HG03442 (cell line): ENCODE measurements at regions not wholly inside any gene's neighbourhood (a gene's known extent, or its start where the extent isn't known, plus 50 kb on each side); places are given as distances from the start of the nearest gene placed in this dataset.
"Not testable (repeated sequence)": the region's sequence is repeated elsewhere in the genome, so short reads cannot be mapped to it uniquely, and the experiment has no call there.

Experiments
- ATAC-seq: cut with Tn5 transposase; IDR thresholded peaks from one replicate; pipeline ENCODE4 v1.9.1; 2021; ENCODE audit warnings: mild to moderate bottlenecking, moderate library complexity; ENCODE audit not compliant: unreplicated experiment

DNA sequence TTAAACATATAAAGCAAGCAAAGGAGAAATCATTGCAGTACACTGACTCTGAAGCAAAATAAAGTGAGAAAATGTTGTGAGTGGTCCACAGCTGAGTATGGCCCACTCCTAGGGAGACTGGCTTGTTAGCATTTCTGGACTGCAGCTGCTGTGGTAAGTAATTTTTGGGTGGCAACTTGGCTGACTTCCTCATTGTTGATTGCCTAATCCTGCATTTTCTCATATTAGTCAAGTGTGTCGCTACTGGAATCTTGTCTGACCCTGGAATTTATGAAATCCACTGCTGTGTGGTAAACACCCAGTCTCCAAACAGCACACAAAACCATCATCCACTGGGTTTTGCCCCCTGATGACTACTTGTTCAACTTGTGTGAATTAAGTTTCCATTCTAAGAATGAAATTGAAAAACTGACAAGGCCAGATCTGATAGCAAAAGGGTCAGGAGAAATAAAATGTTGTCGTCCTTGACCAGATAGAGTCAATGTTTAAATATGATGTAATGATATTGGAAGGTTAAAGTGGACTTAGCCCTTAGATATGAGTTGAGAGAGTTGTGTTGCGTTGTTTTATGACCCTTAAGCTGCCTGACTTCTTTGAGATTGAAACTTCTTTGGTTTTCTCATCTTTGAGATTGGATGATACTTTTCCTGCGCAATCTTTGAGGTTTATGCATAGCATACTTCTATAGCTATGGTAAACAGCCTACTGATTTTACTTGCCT is 106.6 kb upstream of the SEC22B start:
- not testable (repeated sequence) for ATAC-seq

DNA sequence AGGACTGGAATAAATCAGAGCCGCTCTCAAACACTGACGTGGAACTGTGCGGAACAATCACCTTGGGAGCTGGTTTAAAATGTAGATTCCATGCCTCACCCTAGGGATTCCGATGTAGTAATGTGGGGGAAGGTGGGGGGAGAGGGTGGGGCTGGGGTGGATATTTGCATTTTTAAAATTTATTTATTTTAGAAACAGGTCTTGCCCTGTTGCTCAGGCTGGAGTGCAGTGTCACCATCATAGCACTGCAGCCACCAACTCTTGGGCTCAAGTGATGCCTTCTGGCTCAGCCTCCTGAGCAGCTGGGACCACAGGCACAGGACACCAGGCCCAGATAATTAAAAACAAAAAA is 101.9 kb upstream of the SEC22B start:
- ATAC-seq: not testable (repeated sequence)

DNA sequence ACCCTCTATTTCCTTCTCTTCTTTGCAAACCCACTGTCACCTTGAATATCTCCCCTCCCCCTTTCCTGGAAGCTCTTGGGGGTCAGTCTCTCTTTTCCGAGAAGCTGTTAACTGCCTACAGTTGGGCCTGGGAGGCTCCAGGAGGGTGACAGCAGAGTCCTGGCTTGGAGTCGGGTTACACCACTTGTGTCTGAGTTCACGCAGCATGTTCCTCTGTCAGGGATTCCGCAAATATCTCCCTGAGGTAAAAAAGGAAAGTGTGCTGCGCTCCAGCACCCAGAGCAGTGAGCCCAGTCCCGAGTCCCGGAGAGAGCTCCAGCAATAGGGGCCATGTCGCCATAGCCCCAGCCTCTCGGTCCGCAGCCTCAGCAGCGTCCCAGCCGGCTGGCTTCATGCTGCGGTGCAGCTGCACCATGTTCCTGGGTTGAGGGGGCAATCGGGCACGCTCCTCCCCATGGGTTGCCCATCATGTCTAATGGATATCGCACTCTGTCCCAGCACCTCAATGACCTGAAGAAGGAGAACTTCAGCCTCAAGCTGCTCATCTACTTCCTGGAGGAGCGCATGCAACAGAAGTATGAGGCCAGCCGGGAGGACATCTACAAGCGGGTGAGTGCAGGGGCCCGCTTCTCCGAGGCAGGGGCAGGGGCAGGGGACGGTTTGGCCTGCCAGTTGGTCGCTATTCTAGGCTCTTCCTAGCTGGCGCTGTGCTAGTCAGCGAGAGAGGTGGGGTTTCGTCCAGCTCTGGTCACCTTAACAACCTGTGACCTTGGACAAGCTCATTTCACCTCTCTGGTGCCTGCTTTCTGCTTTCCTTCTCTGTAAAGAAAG is 101.3 kb upstream of the SEC22B start:
- not testable (repeated sequence) for ATAC-seq

DNA sequence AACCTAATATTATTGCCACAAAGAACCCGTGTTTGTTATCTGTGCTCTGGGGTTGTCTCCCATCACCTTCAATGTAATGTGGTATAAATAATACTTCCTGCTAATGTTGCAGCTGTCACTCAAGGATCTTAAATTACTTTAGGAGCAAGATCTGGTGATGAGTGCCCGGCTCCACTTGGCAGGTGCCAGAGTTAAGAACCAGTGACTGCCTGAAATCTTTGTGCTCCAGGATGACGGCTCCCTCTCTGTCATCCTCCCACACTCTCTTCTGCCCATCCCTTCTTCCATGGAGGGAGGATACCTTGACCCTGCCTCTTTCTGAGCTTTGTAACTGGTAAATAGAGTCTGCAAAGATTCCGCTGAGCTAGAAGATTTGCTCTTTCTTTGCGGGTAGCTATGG is 100.4 kb upstream of the SEC22B start:
- ATAC-seq: not testable (repeated sequence)

DNA sequence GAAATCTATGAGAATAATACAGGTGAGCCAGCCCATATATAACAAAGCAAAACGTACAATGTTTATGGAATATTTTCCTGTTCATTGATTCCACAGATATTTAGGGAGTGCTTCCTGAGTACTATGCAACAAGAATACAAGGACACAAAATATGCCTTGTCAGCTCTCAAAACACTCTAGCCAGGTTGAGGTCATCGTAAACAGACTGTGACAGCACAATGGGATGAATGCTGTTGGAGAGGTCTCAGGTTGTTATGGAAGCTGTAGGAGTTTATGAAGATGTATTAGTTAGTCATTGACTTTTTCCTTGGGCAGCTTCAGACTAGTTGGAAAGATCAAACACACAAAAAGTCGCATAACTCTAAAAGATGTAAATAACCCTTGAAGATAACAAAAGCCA is 98.1 kb upstream of the SEC22B start:
- ATAC-seq: not testable (repeated sequence)

DNA sequence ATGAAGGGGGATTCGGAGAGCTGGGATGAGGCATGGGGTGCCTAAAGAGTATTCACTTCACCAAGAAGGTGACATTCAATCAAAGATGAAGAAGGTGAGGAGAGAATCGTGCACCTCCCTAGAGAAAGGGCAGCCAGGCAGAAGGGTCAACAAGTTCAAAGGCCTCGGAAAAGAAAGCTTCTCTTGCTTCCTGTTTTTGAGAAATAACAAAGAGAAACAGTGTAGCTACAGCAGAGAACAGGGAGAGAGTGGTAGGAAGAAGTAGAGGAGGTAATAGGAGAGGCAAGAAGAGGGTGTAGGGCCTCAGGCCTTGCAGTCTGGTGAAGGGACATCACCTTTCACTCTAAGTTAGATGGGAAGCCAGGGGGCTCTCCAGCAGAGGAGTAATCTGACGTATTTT is 97.0 kb upstream of the SEC22B start:
- ATAC-seq: not testable (repeated sequence)

DNA sequence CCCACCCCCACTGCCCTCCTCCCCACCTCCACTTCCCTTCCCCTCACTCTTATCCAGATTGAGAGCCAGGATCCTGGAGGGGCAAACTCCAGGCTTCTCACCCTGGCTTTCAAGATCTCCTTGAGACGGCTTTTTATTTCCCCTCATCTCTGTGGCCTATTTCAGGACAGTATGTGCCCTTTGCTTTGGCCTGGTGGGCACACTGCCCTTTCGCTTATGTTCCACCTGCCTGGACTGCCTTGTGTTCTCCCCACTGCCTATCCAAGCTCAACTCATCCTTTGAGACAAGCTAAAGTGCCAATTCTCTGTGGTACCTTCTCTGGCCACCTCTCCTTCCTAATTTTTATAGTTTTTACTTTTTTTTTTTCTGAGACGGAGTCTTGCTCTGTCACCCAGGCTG is 95.9 kb upstream of the SEC22B start:
- ATAC-seq: not testable (repeated sequence)

DNA sequence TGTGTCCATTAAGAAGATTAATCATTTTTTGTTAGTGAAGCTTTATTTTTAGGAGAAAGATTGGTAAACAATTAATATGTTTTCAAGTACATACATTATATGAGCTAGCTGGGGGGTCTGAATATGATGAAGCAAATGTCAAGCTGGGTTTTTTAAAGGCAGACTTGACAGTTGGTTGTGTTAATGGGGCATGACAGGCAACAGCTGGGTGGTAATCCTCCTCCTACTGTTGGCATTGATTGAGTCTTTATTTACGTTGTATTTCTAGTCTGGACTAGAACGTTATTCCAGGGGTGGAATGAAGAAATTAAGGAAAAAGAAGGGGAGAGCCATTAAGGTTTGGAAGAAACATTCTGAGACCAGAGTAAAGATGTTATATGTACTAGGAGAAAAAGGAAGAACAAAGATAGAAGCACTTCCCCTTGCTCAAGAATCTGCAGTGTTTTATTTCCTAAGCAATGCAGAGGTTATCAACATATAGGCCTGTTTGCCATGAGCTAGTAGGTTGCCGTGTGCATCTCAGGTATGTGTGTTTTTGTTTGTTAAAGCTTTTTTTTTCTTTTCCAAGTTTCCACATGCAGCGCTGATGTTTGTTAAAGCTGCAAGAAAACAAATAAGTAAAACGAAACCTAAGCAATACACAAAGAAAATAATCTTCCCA is 95.4 kb upstream of the SEC22B start:
- ATAC-seq: not testable (repeated sequence)

DNA sequence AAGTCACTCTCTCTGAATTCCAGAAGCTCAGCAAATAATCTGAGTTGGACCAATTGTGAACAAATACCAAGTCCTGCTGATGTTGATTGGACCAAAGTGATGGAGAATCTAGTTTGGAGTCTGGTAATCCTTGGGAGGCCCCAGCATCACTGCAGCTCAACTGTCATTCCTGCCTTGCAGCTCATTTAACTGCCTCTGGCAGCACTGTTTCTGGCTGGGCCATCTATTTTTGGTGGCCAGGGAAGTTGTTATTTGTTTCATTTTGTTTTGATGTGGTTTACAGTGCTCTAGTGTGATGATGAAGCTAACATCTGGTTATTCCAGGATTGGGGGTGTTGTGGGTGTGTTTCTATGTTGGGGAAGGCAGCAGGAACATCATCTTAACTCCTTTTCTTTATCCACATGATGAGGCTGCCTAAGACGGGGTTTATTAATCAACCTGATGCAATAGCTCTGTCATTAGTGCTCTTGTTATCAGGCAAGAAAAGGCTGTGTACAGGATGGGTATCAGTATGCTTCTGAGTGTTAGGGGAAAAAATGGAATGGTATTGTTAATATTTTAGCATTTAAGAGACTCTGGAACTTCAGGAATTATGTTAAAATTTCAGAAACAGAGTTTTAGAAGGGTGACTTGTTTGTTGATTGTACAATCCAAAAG is 91.7 kb upstream of the SEC22B start:
- not testable (repeated sequence) for ATAC-seq

DNA sequence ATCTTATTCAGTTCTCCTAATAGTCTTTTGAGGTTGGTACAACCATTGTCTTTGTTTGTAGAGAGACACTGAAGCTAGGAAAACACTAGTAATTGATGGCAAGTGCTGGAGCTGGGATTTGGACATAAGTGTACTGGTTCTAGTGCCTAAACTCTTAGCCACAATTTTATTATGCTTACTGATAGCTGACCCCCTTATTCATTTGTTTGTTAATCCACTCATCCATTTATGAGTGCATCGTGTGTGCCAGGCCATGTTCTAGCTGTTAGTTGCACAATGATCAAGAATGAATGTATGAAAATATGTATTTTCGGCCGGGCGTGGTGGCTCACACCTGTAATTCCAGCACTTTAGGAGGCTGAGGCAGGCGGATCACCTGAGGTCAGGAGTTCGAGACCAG is 88.2 kb upstream of the SEC22B start:
- not testable (repeated sequence) for ATAC-seq

DNA sequence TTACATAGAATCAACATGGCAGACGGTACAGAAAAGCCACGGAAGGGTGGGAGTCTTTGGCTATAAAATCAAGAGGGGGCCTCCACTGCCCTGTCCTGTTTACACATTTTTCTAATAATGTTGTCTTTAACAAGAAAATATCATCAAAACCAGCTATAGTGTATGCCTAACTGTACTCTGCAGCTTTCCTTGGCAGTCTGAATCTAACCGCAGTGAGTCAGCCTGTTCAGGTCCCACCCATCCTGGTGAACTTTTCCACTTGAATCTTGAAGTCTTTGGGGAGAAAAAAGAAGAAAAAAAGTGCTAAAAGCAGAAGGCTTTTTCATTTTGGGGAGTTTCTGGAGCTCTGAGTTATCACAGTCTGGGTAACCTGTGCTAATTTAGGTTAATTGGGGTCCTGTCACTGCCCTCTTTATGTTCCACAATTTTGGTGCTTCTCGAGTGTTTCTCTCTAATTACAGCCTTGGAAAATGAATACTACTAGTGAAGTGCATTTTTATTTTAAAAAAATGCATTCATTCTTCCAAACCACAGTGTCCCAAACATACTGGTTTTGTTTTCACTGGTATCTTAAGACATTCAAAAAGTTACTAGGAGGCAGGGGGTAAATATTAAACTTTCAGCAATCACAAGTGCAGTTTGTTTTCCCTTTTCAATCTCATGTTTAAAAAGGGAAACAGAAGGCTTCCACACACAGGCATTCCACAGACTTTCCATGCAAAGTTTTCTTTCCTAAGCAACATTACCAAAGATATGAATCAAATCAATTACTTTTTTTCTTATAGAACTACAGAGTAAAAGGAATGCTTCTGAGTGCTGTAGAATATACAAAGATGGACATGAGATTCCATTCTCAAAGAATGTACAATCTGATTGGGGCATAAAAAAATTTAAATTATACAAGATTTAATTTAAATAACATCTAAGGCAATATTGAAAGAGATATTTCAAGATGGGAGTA is 86.8 kb upstream of the SEC22B start:
- ATAC-seq: not testable (repeated sequence)

DNA sequence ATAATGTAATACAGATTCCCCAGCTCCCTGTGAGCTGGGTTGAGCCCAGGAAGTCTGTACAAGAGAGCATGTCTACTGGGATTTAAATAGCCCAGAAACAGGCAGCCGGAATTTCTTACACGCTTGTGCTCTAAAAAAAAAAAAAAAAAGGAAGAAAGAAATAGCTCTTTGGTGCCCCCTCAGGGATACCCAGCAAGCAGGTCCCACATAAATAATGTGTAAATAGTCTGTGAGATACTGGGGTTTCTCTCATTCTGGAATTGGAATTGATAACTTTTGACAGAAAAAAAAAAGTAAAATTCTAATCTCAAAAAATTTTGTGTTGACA is 81.4 kb upstream of the SEC22B start:
- not testable (repeated sequence) for ATAC-seq

DNA sequence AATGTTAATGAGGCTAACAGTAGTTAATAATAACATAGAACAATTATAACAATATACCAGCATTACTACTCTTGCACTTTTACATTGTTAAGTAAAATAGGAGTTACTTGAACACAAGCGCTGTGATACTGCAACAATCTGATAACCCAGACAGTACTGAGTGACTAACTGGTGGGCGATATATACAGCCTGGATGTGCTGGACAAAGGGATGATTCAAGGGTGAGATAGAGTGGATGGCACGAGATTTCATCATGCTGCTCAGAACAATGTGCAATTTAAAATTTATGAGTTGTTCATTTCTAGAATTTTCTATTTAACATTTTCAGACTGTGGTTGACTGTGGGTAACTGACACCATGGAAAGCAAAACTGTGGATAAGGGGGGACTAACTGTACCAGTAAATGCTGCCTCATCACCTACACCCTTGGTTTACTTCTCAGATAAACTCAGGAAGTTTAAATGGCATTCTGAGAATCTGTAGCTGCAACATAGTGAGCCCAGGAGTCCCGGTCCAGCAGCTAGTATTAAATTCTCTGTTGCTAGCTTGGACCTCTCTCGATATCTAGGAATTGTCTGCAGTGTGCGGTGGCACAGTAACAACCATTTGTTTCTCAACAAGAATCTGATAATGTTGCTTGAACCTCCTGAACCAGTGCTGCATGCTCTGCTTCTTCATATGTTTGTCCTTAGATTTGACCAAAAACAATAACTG is 80.9 kb upstream of the SEC22B start:
- ATAC-seq: not testable (repeated sequence)

DNA sequence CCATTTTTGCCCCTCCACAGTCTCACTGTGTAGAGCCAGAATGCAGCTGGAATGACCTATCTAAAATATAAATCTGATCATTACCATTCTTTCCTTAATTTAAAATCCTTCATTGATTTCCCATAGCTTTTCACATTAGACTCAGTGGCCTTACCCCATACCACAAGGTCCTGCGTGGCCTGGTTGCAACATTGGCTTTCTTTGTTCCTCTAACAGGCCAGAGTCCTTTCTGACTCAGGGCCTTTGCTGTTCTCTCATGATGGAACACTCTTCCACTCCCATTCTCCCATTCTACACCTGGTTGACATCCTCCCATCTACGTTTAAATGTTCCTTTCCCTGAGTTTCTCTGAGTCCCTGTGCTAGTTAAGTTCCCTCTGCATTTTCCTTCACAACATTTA is 74.4 kb upstream of the SEC22B start:
- ATAC-seq: not testable (repeated sequence)

DNA sequence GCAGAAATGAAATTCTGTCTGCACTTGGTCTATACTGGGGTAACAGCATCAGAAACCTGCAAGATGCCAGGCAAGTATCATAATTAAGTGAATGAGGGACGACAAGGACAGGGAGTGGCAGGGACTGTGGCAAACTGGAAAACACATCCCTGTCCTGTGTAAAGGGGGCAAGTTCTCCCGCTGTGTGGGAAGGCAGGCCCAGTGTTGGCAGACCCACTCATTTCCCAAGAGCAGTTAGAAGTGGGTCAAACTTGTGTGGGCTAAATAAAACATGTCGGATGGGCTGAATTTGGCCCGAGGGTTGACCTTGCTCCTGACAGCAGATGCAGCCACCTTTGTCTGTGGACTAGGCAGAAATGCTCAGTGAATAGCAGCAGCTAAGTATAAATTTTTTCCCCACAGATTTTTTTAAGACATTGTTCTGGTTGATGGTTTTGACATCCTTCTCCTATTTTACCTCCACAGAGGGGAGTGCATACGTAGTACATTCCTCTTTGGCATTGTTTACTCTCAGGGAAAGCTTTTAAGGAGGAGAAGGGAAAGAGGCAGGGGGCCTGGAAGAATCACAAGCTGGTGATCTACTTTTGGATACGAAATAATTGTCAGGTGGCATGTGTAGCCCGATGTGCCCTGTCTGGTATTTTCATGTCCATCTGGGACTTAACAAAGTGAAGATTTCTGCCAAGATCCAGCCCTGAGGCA is 72.6 kb upstream of the SEC22B start:
- not testable (repeated sequence) for ATAC-seq

DNA sequence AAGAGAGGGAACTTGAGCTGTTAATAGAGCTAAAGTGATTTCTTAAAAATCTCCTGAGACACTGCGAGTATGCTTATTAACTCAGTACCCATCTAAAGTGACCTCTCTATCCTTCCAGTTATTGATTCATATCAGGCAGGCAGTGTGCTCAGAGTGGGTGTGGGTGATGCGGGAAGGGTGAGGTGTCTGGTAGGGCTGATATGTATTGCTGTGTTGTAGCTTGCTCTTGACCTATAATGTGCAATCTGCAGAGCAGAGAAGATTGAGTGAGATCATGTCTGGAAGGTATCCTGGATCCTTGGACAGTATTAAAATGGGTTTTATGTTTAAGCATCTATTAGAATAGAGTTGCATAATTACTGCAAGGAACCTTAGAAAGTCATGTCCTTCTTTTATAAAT is 71.9 kb upstream of the SEC22B start:
- not testable (repeated sequence) for ATAC-seq

DNA sequence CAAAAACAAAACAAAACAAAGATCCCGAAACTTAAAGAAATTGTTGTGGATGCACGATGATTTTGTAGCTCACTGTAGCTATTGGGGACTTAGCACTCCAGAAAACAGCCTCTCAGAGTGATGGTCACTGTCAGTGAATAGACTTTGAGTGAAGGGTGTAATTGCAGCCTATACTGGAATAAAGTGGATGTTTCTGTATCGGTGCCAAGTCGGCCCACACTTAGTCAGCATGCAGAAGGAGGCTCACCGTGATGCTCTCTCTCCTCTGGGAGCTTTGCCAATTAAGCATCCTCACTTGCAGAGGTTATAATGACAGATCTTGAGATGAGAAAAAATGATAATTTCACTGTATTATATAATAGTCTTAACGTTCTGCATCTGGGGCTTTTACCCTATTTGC is 67.5 kb upstream of the SEC22B start:
- not testable (repeated sequence) for ATAC-seq

DNA sequence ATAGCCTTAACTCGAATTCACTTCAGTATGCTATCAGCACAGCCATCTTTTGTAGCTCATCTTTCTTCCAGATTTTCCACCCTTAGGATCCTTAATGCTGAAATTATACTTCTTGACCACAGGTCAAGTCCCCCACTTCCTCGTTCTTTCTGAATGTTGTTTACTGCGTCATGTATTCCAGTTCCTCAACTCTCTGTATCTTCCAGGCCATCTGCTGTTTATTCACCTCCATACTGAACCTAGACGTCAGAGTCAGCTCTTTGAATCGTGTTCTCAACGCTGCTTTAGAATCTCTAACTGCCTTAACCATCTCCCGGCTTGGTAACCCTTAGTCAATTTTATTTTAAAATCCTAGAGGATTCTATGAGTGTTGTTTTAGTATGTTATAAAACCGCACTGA is 66.3 kb upstream of the SEC22B start:
- ATAC-seq: not testable (repeated sequence)

DNA sequence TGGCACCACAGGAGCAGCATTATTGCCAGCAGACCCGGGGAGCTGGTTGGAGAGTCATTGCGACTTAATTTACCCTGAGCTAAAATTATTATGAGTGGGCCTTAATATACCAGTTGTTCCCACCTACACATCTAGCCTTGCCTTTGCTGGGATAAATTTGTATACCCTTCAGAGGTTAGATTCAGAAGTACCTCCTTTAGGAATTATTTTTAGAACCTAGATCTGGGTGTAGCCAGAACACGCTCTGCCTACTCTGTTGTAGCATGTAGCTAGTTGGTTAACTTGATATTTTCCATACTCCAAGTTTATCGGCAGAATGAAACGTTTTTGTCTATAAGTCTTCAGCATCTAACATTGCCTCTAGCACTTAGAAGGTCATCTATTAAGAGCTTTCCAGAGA is 65.5 kb upstream of the SEC22B start:
- ATAC-seq: not testable (repeated sequence)
